Caco-2 (cell line): ENCODE measurements at regions not wholly inside any gene's neighbourhood (a gene's known extent, or its start where the extent isn't known, plus 50 kb on each side); places are given as distances from the start of the nearest gene placed in this dataset.

Experiments
- BruUV-seq: library from RNA; stranded (reverse); fragments of 400-500 nt; replicated peaks from 2 replicates; lab custom pipeline; 2021; lab: Mats Ljungman, UMichigan
- CTCF ChIA-PET: fragments of 300-600 bp; sonication (Branson Sonifier 250); formaldehyde crosslinking; loops from one replicate; lab custom pipeline; 2022; ENCODE audit warnings: antibody characterized with exemption; lab: Charles Lee
- POLR2A ChIA-PET: fragments of 300-600 bp; sonication (Branson Sonifier 250); formaldehyde crosslinking; loops from one replicate; lab custom pipeline; 2022; ENCODE audit warnings: antibody characterized with exemption; lab: Charles Lee
- DNase-seq, 2 experiments: peaks; one replicate each; pipeline versions ENCODE4 v3.0.0 to v3.0.0-alpha.2; 2020 to 2022
- H3K27me3 ChIP-seq: replicated peaks from 2 replicates; pipeline ENCODE4 v1.6.0; 2011; ENCODE audit warnings: low read length; ENCODE audit not compliant: control insufficient read depth, insufficient read depth
- H3K36me3 ChIP-seq: 2 replicates; pipeline ENCODE4 v1.5.1; 2011; ENCODE audit warnings: low read length; ENCODE audit not compliant: control insufficient read depth, insufficient read depth
- H3K4me1 ChIP-seq: fragments of 250-450 bp; sonication (Bioruptor Pico); 2 replicates; pipeline ENCODE4 v1.5.1; 2020; ENCODE audit warnings: mild to moderate bottlenecking
- H3K4me3 ChIP-seq: 2 replicates; pipeline ENCODE4 v1.5.1; 2011; ENCODE audit warnings: low read depth, mild to moderate bottlenecking, control low read depth, low read length
- H3K9me3 ChIP-seq: fragments of 250-450 bp; sonication (Bioruptor Pico); 2 replicates; pipeline ENCODE4 v1.5.1; 2020; ENCODE audit warnings: mild to moderate bottlenecking, moderate library complexity
- H3K27ac Mint-ChIP-seq: one replicate; pipeline ENCODE4 v1.8.0; 2022; ENCODE audit warnings: mixed read lengths; ENCODE audit not compliant: unreplicated experiment
- H3K27me3 Mint-ChIP-seq: one replicate; pipeline ENCODE4 v1.8.0; 2022; ENCODE audit warnings: mixed read lengths; ENCODE audit not compliant: insufficient read depth, unreplicated experiment
- H3K36me3 Mint-ChIP-seq: one replicate; pipeline ENCODE4 v1.8.0; 2022; ENCODE audit warnings: mild to moderate bottlenecking, mixed read lengths; ENCODE audit not compliant: insufficient read depth, unreplicated experiment
- H3K4me1 Mint-ChIP-seq: one replicate; pipeline ENCODE4 v1.8.0; 2022; ENCODE audit warnings: low read depth, mixed read lengths; ENCODE audit not compliant: unreplicated experiment
- H3K4me3 Mint-ChIP-seq: one replicate; pipeline ENCODE4 v1.8.0; 2022; ENCODE audit warnings: mild to moderate bottlenecking, moderate library complexity, mixed read lengths; ENCODE audit not compliant: unreplicated experiment
- H3K9me3 Mint-ChIP-seq: one replicate; pipeline ENCODE4 v1.8.0; 2022; ENCODE audit warnings: mixed read lengths; ENCODE audit not compliant: unreplicated experiment
- CTCF ChIP-seq, 2 experiments: fragments of 200-600 bp in 1 of 2; IDR thresholded peaks; 1 replicate in 1 of 2; 2 replicates in 1 of 2; pipeline versions ENCODE4 v1.5.1 to v1.8.0; 2011 to 2022; ENCODE audit warnings: antibody characterized with exemption in 1 of 2, control low read depth in 1 of 2, inconsistent platforms in 1 of 2, low read depth in 1 of 2, low read length in 1 of 2, mild to moderate bottlenecking in 1 of 2, moderate library complexity in 1 of 2; ENCODE audit not compliant: insufficient read depth in 1 of 2, severe bottlenecking in 1 of 2, unreplicated experiment in 1 of 2
- intact Hi-C: fragments of 100-400 bp; cut with micrococcal nuclease; formaldehyde crosslinking; loops from one replicate; pipeline ENCODE4 v1.10.0; 2022; ENCODE audit not compliant: unreplicated experiment

GRCh38 chr2:19818543-19818942 lies 83.2 kb downstream of the TTC32 start:
- no peak for DNase-seq
- Mint-ChIP-seq H3K9me3 (no peaks in the 10 kb centered on the region), H3K4me1 (no peaks in the 10 kb centered on the region), H3K36me3 (no peaks in the 10 kb centered on the region), H3K27ac (no peak overlapping the region), H3K27me3 (peaks cover 4% of the 10 kb centered on the region), H3K4me3 (no peak overlapping the region)
- Histone ChIP-seq H3K36me3 (no peaks in the 10 kb centered on the region), H3K9me3 (no peaks in the 10 kb centered on the region; the same call in 1 of the 2 replicates), H3K4me3 (no peak overlapping the region), H3K27me3 (no peaks in the 10 kb centered on the region), H3K4me1 (no peaks in the 10 kb centered on the region)
- ChIA-PET CTCF (no interaction called here), POLR2A (no interaction called here)
- intact Hi-C loops = no loop called here
- TF ChIP-seq CTCF (IDR thresholded peaks at IDR 0.05; ENCODE audit: insufficient read depth in 1 of 2, low read depth in 1 of 2, low read length in 1 of 2, severe bottlenecking in 1 of 2, unreplicated experiment in 1 of 2) = no peak
- no TSS peak for BruUV-seq

GRCh38 chr2:19818039-19818438 lies 83.7 kb downstream of the TTC32 start:
- intact Hi-C loops = no loop called here
- ChIA-PET POLR2A (no interaction called here), CTCF (no interaction called here)
- no peak overlapping the region for H3K4me3 ChIP-seq
- DNase-seq = no peak
- Mint-ChIP-seq H3K9me3 (no peaks in the 10 kb centered on the region), H3K27ac (no peak overlapping the region), H3K4me1 (no peaks in the 10 kb centered on the region), H3K36me3 (no peaks in the 10 kb centered on the region), H3K27me3 (peaks cover 4% of the 10 kb centered on the region), H3K4me3 (no peak overlapping the region)
- BruUV-seq = no TSS peak
- no peaks in the 10 kb centered on the region for H3K36me3 ChIP-seq
- H3K9me3 ChIP-seq = no peaks in the 10 kb centered on the region; the same call in 1 of the 2 replicates
- no peaks in the 10 kb centered on the region for H3K27me3 ChIP-seq
- no peaks in the 10 kb centered on the region for H3K4me1 ChIP-seq
- no peak for TF ChIP-seq CTCF (IDR thresholded peaks at IDR 0.05; ENCODE audit: insufficient read depth in 1 of 2, low read depth in 1 of 2, low read length in 1 of 2, severe bottlenecking in 1 of 2, unreplicated experiment in 1 of 2)

GRCh38 chr2:19815746-19816145 lies 86.0 kb downstream of the TTC32 start:
- DNase-seq = no peak
- ChIA-PET CTCF (no interaction called here), POLR2A (no interaction called here)
- no peak for TF ChIP-seq CTCF (IDR thresholded peaks at IDR 0.05; ENCODE audit: insufficient read depth in 1 of 2, low read depth in 1 of 2, low read length in 1 of 2, severe bottlenecking in 1 of 2, unreplicated experiment in 1 of 2)
- no TSS peak for BruUV-seq
- intact Hi-C loops = no loop called here
- peaks cover 4% of the 10 kb centered on the region for H3K27me3 Mint-ChIP-seq
- Histone ChIP-seq H3K27me3 (no peaks in the 10 kb centered on the region), H3K4me3 (no peak overlapping the region), H3K4me1 (no peaks in the 10 kb centered on the region), H3K9me3 (no peaks in the 10 kb centered on the region), H3K36me3 (no peaks in the 10 kb centered on the region)
- H3K4me3 Mint-ChIP-seq = no peak overlapping the region
- no peaks in the 10 kb centered on the region for H3K4me1 Mint-ChIP-seq
- H3K27ac Mint-ChIP-seq = no peak overlapping the region
- H3K9me3 Mint-ChIP-seq = no peaks in the 10 kb centered on the region
- no peaks in the 10 kb centered on the region for H3K36me3 Mint-ChIP-seq
